GM23248 (cell line): ENCODE measurements at regions not wholly inside any gene's neighbourhood (a gene's known extent, or its start where the extent isn't known, plus 50 kb on each side); places are given as distances from the start of the nearest gene placed in this dataset.

Source experiments
- EZH2 ChIP-seq: fragments of 200-600 bp; sonication (generic); IDR thresholded peaks from 2 replicates; pipeline ENCODE4 v1.6.1; 2018; ENCODE audit warnings: antibody characterized with exemption, mild to moderate bottlenecking; ENCODE audit not compliant: insufficient read depth, poor library complexity, severe bottlenecking
- EZH2phosphoT487 ChIP-seq: fragments of 200-600 bp; sonication (generic); IDR thresholded peaks from 2 replicates; pipeline ENCODE4 v1.6.1; 2018; ENCODE audit warnings: antibody characterized with exemption, moderate library complexity, mild to moderate bottlenecking, low read depth; ENCODE audit not compliant: insufficient read depth

- TF ChIP-seq EZH2phosphoT487 (no peak), EZH2 (no peak)
Observed at GRCh38 chr7:41003611-41003940, 699.3 kb downstream of the INHBA start.
